ENCODE measurements at regions not wholly inside any gene's neighbourhood (a gene's known extent, or its start where the extent isn't known, plus 50 kb on each side); places are given as distances from the start of the nearest gene placed in this dataset.

DNA sequence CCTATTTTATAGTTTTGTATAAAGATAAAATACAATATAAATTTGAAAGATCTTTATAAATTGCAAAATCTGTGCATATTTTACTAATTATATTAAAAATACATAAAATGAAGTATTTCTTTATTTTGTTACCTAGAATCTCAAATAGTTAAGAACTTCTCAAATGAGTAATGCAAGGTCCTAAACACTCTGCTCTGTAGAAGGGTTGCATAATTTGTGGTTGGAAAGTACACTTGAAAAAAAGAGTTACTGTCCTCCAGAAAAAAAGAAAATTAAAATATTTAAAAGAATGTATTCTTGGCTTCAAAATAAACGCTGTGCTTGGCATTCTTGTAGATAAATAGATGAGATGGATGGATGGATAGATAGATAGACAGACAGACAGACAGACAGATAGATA is 428.8 kb upstream of the CDH6 start:
- TF ChIP-seq, protein P1, sequence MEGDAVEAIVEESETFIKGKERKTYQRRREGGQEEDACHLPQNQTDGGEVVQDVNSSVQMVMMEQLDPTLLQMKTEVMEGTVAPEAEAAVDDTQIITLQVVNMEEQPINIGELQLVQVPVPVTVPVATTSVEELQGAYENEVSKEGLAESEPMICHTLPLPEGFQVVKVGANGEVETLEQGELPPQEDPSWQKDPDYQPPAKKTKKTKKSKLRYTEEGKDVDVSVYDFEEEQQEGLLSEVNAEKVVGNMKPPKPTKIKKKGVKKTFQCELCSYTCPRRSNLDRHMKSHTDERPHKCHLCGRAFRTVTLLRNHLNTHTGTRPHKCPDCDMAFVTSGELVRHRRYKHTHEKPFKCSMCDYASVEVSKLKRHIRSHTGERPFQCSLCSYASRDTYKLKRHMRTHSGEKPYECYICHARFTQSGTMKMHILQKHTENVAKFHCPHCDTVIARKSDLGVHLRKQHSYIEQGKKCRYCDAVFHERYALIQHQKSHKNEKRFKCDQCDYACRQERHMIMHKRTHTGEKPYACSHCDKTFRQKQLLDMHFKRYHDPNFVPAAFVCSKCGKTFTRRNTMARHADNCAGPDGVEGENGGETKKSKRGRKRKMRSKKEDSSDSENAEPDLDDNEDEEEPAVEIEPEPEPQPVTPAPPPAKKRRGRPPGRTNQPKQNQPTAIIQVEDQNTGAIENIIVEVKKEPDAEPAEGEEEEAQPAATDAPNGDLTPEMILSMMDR (IDR thresholded peaks at IDR 0.05; ENCODE audit: low read length, missing control alignments) = no peak
- DNase-seq (ENCODE audit: low read depth) = peak; percentile 16
- no peak overlapping the region for H3K4me3 ChIP-seq (replicated peaks; ENCODE audit: low read depth, low read length)

DNA sequence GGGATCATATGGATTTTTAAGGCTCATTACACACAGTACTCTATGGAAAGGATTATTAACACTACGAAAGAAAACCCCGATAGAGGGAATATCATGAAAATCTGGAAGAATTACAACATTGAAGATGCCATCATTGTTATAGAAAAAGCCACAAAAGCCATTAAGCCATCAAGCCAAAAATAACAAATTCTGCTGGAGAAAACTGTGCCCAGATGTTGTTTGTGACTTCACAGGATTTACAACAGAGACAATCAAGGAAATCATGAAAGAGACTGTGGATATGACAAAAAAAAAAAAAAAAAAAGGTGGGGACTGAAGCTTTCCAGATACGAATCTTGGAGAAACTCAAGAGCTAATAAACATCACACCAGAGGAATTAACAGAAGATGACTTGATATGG is 433.8 kb upstream of the CDH6 start:
- TF ChIP-seq, protein P1 (IDR thresholded peaks at IDR 0.05; ENCODE audit: low read length, missing control alignments) = no peak
- DNase-seq (ENCODE audit: low read depth) = no peak
- H3K4me3 ChIP-seq (replicated peaks; ENCODE audit: low read depth, low read length) = no peak overlapping the region

DNA sequence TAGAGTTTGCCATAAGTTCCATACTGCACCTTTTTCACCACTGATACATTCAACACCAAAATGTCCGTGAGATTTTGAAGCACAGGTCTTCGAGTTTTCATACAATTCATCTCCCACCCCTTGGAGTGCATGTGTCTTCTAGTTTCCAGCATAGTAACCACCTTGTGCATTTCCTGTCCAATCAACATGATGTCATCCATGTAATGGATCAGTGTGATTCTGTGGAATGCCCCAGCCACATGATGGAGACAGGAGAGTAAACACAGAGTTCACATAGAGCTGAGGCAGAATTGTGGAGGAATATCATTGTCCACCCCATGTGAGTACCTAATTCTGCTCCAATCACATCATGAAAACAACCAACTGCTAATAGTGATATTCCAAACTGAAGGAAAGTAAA is 441.5 kb upstream of the CDH6 start:
- H3K4me3 ChIP-seq (replicated peaks; ENCODE audit: low read depth, low read length) = no peak overlapping the region
- TF ChIP-seq, protein P1 (IDR thresholded peaks at IDR 0.05; ENCODE audit: low read length, missing control alignments) = no peak
- DNase-seq (ENCODE audit: low read depth) = no peak

DNA sequence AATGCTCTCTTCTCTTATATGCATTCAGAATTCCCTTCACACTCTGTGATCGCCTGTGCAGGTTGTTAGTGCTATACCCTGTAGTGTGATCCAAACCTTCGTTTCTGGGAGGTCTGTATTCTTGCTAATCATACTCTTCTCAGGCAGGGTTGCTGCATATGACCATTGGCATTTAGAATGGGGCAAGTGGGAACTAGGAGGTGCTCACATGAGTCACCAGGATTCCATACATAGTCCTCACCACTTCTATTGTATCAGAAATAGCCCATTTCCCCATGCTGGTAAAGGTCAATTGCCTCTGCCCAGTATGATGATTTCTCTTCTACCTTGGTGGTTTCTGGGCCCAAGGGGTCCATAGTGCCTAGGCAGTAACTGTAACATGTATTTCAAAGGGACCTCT is 443.5 kb upstream of the CDH6 start:
- TF ChIP-seq, protein P1 (IDR thresholded peaks at IDR 0.05; ENCODE audit: low read length, missing control alignments) = no peak
- H3K4me3 ChIP-seq (replicated peaks; ENCODE audit: low read depth, low read length) = no peak overlapping the region
- no peak for DNase-seq (ENCODE audit: low read depth)

DNA sequence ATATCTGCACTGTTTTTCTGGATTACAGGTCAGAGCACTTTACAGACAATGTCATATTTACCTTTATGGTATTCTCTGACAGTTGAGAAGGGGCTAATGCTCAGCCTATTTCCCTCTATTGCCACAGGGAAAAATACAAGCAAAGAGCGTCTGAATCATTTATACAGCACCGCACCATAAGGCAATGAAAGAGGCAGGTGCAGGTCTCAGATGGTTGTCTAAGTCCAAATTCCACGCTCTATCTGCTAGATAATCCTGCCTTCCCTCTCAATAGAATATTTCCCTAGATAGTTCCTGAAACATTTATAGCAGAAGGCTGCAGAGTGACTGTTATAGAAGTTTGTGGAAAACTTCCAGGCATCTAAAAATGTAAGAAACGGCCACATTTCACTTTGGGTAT is 446.1 kb upstream of the CDH6 start:
- no peak overlapping the region for H3K4me3 ChIP-seq (replicated peaks; ENCODE audit: low read depth, low read length)
- no peak for DNase-seq (ENCODE audit: low read depth)
- TF ChIP-seq, protein P1 (IDR thresholded peaks at IDR 0.05; ENCODE audit: low read length, missing control alignments) = no peak

DNA sequence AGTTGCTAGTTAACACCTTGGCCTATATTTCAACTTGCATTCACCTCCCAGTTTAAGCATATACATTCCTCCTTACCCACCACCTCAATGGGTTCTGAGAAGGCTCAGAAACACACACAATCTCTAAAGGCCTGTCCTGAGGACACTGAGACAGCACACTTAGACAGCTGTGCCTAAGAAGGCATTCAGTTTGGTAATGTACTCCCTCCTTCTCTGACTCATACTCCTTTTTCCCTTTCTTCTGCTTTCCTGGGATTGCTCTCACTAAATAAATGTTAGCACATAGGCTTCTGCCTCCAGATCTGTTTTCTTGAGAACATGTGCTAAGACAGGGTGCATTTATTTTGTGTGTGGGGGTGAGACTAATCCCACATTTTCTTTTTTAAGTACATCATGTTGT is 456.8 kb upstream of the CDH6 start:
- DNase-seq (ENCODE audit: low read depth) = no peak
- no peak overlapping the region for H3K4me3 ChIP-seq (replicated peaks; ENCODE audit: low read depth, low read length)
- TF ChIP-seq, protein P1 (IDR thresholded peaks at IDR 0.05; ENCODE audit: low read length, missing control alignments) = no peak

DNA sequence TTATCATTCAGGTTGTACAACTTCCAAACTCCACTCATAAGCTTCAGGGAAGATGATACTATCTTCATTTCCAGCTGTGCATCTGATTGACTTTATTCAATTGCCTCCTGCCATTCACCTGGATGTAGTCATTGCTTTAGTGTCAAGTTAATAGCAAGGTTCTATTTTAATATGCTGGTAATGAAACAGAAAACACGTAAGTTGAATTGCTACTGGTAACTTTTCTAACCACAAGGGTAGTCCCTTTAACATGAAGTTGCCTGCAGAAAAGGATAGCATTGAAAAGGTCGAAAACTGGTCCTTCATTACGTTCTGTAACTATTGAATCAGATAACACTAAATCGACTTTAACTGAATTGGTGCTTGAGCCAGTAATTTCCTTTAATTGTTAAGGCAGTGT is 459.4 kb upstream of the CDH6 start:
- H3K4me3 ChIP-seq (replicated peaks; ENCODE audit: low read depth, low read length) = no peak overlapping the region
- TF ChIP-seq, protein P1 (IDR thresholded peaks at IDR 0.05; ENCODE audit: low read length, missing control alignments) = no peak
- no peak for DNase-seq (ENCODE audit: low read depth)

Data from fibroblast of pulmonary artery (primary cell).